GM19239 (cell line): ENCODE measurements at regions not wholly inside any gene's neighbourhood (a gene's known extent, or its start where the extent isn't known, plus 50 kb on each side); places are given as distances from the start of the nearest gene placed in this dataset.
A peak's percentile ranks its signal among the peaks of the same experiment; 100 is the strongest.
"Not testable (repeated sequence)": the region's sequence is repeated elsewhere in the genome, so short reads cannot be mapped to it uniquely, and the experiment has no call there.

Experiments used
- DNase-seq: peaks from one replicate; pipeline ENCODE4 v3.0.0; 2011; ENCODE audit warnings: low spot score; ENCODE audit not compliant: insufficient read length
- FAIRE-seq: peaks from 2 replicates; lab custom pipeline; 2011; peaks lifted over from hg19 to GRCh38; lab: Jason Lieb, UNC

- not testable (repeated sequence) for FAIRE-seq, DNase-seq
These were observed 57.7 kb upstream of the RGS1 start for GRCh38 chr1:192517716-192518355.

- no peak for DNase-seq
- FAIRE-seq = peak; percentile 78
These were observed 56.9 kb upstream of the RGS1 start for GRCh38 chr1:192518700-192519099.

- peak; percentile 61 for FAIRE-seq
- DNase-seq = no peak
These were observed 53.8 kb upstream of the RGS1 start for GRCh38 chr1:192521734-192522133.

- no peak for FAIRE-seq
These were observed 52.9 kb upstream of the RGS1 start for GRCh38 chr1:192522673-192523072.

GRCh38 chr1:192524223-192524622 lies 51.4 kb upstream of the RGS1 start:
- FAIRE-seq (peak; percentile 57), DNase-seq (no peak)

More at GRCh38 chr1:192522673-192523072, 52.9 kb upstream of the RGS1 start:
- DNase-seq = no peak
